Erythroblast (primary cell): ENCODE measurements at regions not wholly inside any gene's neighbourhood (a gene's known extent, or its start where the extent isn't known, plus 50 kb on each side); places are given as distances from the start of the nearest gene placed in this dataset.

Source experiments
- DNase-seq, 2 experiments: peaks; one replicate each; lab custom pipeline; 2025; lab: John Stamatoyannopoulos, UW
- GATA1 ChIP-seq: IDR thresholded peaks from 2 replicates; pipeline ENCODE4 v1.6.1; 2011; ENCODE audit warnings: low read depth, mild to moderate bottlenecking, control low read depth, low read length, moderate library complexity
- POLR2A ChIP-seq: IDR thresholded peaks from 2 replicates; pipeline ENCODE4 v1.6.1; 2011; ENCODE audit warnings: mild to moderate bottlenecking, low read length

GRCh38 chr10:130959752-130960195 is 351.7 kb downstream of the TCERG1L start:
- DNase-seq = no peak
- no peak for TF ChIP-seq GATA1
- no peak for TF ChIP-seq POLR2A

GRCh38 chr10:130960531-130960930 is 351.0 kb downstream of the TCERG1L start:
- no peak for DNase-seq

GRCh38 chr10:130961506-130962239 is 349.8 kb downstream of the TCERG1L start:
- DNase-seq = no peak
- no peak for TF ChIP-seq GATA1
- no peak for TF ChIP-seq POLR2A

More at GRCh38 chr10:130960531-130960930, 351.0 kb downstream of the TCERG1L start:
- TF ChIP-seq POLR2A (no peak), GATA1 (no peak)

GRCh38 chr10:130962240-130963051 is 349.1 kb downstream of the TCERG1L start:
- TF ChIP-seq POLR2A = no peak
- no peak for TF ChIP-seq GATA1
- no peak for DNase-seq

- TF ChIP-seq POLR2A = no peak
- TF ChIP-seq GATA1 = no peak
- DNase-seq = no peak
Observed at GRCh38 chr10:130963052-130963393, 348.5 kb downstream of the TCERG1L start.

GRCh38 chr10:130963786-130964522 is 347.6 kb downstream of the TCERG1L start:
- no peak for DNase-seq
- TF ChIP-seq POLR2A = no peak
- no peak for TF ChIP-seq GATA1

GRCh38 chr10:130964771-130965170 is 346.8 kb downstream of the TCERG1L start:
- DNase-seq = no peak
- TF ChIP-seq POLR2A (no peak), GATA1 (no peak)

- no peak for DNase-seq
- TF ChIP-seq POLR2A = no peak
- no peak for TF ChIP-seq GATA1
Observed at GRCh38 chr10:130967161-130967560, 344.4 kb downstream of the TCERG1L start.

- no peak for TF ChIP-seq GATA1
- TF ChIP-seq POLR2A = no peak
Observed at GRCh38 chr10:130967784-130968183, 343.7 kb downstream of the TCERG1L start.

GRCh38 chr10:130968511-130968910 is 343.0 kb downstream of the TCERG1L start:
- TF ChIP-seq GATA1 (no peak), POLR2A (no peak)
- no peak for DNase-seq

More at GRCh38 chr10:130967784-130968183, 343.7 kb downstream of the TCERG1L start:
- no peak for DNase-seq

- DNase-seq = no peak
- TF ChIP-seq GATA1 (no peak), POLR2A (no peak)
Observed at GRCh38 chr10:130968964-130969363, 342.6 kb downstream of the TCERG1L start.

GRCh38 chr10:130969700-130970099 is 341.8 kb downstream of the TCERG1L start:
- no peak for DNase-seq
- TF ChIP-seq GATA1 = no peak
- TF ChIP-seq POLR2A = no peak

- no peak for DNase-seq
- TF ChIP-seq POLR2A = no peak
- TF ChIP-seq GATA1 = no peak
Observed at GRCh38 chr10:130970341-130971122, 341.0 kb downstream of the TCERG1L start.

GRCh38 chr10:130971123-130971435 is 340.4 kb downstream of the TCERG1L start:
- TF ChIP-seq GATA1 (no peak), POLR2A (no peak)
- no peak for DNase-seq
